GM21390 (cell line): ENCODE measurements at regions not wholly inside any gene's neighbourhood (a gene's known extent, or its start where the extent isn't known, plus 50 kb on each side); places are given as distances from the start of the nearest gene placed in this dataset.

Experiments
- ATAC-seq: cut with Tn5 transposase; IDR thresholded peaks from one replicate; pipeline ENCODE4 v1.9.1; 2021; ENCODE audit not compliant: unreplicated experiment

DNA sequence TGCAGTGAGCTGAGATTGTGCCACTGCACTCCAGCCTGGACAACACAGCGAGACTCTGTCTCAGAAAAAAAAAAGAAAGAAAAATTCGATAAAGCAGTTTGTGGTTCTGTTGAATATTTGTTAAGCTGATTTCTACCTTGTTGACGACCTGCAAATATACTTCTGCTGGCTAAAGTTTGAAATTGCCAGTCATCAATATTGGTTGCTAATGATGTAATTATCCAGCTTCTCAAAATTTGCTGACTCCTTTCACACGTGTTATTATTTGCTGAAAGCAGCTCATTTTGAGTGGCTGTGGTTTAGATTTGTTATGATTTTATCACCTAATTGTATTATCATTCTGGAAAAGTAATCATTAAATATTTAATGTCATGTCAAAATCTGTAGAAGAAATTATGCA is 774.3 kb downstream of the QKI start:
- ATAC-seq: no peak

DNA sequence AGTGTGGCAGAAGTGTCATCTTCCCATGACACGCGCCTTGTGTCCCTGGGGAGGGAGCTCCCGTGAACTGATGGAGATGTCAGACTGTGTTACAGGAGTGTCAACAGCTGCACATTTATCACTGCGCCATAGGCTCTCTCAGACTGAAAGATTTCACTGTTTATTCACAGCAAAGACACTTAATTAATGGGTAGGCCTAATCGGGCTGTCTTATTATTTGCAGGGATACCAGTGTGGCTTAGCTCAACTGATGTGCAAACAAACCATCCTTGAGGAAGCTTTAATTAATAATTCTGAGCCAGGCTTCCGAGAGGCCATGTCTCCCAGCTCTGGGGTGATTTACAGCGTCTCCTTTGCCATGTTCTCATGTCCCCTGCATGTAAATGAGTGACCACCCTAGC is 771.0 kb downstream of the QKI start:
- no peak for ATAC-seq

DNA sequence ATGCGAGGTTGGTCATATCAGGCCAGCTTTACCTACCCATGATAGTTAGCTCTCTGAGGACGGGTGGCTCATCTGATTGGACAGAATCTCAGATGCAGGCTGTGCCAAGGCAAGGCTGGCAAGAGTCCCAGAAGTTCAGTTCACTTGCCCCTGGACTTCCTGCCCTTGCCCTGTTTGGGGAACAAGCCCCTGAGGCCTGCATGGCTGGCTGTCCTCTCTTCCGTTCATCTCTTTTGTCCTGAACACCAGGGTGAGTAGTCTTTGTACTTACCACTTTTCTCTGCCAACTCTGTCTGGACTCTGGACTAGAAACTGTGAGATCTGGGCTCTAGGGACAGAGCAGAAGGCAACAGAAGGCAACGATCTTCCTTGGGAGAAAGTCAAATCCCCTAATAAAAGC is 769.9 kb downstream of the QKI start:
- ATAC-seq: no peak

DNA sequence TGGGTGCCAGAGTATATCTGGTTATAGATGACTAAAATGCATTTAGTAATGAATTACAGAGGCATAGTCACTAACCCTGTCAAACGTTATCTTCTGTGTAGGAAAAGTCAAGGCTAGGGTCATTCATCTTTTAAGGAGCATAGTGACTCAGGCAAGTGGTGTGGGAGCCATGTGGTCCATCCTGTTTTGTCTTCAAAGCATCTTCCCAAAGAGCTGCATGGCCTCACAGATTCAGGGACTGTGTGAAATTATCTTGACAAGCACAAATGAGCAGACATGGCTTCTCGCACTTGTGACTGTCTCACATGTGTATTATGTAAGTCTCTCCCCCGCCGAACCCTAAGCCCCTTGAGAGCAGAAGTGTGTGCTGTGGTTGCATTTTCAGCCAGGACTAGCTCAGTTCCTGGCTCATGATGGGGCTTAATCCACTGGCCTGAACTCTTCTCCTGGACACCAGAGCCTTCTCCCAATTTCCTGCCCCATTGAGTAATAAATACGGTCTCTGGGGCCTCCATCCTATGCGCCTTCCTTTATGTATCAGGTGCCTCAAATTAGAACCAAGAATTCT is 769.1 kb downstream of the QKI start:
- no peak for ATAC-seq

DNA sequence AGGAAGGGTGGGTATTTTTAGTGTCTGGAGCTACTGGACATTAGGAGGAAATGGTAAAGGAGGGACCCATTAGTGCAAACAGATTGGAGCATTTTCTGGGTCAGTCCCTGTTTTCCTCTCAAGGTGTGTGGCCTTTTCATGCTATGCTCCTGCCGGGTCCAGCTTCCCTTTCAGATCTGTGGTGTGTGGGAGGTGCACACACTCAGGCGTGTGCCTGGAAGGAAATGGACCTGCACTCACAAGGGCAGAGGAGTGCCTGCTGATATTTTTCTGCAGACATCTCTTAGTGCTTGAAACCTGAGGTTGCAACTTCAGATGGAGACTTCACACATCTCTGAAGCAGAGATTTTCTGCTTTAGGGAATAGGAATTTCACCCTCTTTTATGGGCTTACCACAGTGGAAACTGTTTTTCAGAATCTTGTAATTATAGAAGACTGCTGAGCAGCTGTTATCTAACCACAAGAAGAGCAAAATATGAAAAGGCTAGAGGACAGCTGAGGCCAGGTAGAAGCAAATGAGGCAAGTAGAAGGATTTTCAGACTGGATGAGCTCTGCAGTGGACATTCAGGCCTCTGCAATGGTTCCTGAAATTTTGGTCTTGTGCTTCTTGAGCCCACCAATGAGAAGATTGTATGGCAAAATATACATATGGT is 764.3 kb downstream of the QKI start:
- ATAC-seq: no peak

DNA sequence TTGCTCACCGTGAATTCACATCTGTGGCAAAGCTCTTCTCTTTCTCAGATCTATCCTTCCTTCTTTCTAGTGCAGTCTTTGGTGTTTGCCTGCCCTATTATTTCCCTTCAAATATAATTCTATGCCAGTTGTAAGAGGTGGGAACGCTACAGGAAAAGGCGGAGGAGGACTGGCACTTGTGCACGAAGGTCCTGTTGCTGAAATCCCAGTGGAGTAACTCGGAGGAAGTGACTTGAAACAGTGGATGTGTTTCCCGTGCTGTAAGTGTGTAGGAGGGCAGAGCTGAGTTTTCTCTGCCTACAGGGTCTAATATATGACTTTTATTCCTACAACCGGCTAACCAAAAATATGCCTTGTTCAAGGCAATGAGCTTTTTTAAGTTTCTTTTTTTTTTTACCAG is 754.8 kb downstream of the QKI start:
- ATAC-seq: no peak

DNA sequence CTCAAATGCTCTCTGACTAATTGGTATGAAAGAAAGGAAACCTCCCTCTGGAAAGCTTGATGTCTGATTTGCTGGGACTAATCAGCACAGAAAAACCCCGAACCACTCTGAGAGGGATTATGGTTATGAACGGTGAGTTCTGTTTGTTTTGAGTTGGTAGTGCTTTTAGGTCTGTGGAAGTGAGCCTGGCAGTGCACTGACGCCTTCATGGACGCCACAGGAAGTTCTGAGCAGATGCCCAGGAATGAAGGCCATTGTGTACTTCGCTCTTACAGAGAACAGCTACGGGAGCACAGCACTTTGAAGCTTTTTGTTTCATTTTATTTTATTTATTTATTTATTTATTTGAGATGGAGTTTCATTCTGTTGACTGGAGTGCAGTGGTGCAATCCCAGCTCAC is 754.1 kb downstream of the QKI start:
- no peak for ATAC-seq

DNA sequence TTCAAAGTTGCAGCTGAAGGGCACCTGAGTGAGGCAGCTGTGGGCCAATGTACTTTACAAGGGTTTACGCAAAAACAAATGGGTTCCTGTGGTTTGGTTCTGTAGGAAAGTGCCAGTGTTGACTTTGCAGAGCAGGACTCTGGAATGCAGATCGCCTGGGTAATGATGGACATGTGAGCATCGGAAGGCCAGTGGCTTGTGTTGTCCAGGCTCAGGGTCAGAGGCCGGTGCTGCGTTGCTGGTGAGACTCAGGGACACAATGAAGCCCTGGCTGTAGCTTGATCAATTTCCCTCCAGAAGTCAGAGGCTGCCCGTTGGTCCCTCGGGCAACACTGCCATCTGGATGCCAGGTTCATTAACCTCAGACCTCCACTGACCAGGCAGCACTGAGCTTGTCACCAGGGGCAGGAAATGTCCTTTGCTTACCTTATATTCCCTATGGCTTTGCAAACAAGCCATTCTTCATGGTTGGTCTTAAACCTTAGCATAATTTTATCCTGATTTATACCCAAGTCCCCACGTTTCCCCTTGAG is 753.4 kb downstream of the QKI start:
- no peak for ATAC-seq

DNA sequence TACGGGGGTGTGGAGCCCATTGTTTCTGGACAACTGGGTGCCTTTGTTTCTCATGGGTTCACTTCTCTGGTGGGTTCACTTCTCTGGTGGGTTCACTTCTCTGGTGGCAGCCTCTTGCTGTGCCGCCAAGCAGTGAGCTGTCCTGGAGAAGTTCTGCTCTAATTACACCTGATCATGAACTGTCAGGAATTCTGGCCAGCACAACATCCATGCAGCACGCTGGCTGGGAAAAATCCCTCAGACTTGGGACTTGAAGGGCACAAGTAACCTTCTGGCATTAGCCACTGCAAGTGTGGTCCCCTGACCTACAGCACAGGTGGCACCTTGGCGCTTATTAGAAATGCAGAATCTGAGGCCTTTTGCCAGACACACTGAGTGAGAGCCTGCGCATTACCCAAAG is 752.5 kb downstream of the QKI start:
- no peak for ATAC-seq

DNA sequence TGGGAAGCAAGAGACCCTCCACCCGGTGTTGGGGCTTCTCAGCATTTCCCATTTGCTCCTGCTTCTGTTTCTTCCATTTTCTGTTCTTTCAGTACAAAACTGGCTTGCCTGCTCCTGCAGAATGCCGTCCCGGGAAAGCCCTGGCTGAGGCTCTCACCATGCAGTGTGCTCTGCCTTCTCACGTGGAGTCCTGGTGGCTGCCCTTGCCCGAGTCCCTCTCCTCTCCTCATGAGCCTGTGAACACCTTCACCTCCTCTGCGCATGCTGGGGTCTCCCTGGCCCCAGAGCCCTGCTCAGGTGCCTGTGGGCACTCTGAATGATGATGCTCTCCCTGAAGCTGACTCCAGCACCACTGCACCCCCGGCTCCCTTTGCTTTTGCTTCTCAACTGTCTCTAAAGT is 752.0 kb downstream of the QKI start:
- no peak for ATAC-seq

DNA sequence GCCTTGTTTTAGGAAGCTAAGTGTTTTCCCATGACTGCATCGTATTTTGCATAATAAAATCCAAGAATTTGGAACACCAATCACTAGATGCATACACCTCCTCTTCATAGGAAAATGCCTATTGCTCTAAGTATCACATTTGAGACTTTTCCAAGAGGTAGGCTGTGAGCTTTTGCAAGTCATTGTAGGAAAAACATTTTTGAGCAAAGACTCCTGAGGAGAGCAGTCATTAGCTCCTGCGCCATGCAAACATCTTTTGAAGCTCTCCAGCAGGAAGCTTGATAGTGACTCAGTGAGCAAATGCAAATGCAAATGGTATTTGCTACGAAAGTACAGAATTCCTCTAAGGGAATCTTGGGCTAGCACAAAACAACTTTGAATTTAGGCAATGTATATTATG is 750.4 kb downstream of the QKI start:
- no peak for ATAC-seq

DNA sequence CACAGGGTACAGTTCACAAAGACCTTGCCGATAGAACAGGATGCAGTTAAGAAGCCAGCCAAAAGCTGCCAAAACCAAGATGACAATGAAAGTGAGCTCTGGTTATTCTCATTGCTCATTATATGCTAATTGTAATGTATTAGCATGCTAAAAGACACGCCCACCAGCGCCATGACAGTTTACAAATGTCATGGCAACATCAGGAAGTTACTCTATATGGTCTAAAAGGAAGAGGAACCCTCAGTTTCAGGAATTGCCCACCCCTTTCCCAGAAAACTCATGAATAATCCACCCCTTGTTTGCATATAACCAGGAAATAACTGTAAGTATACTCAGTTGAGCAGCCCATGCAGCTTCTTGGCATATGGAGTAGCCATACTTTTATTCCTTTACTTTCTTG is 748.7 kb downstream of the QKI start:
- no peak for ATAC-seq

DNA sequence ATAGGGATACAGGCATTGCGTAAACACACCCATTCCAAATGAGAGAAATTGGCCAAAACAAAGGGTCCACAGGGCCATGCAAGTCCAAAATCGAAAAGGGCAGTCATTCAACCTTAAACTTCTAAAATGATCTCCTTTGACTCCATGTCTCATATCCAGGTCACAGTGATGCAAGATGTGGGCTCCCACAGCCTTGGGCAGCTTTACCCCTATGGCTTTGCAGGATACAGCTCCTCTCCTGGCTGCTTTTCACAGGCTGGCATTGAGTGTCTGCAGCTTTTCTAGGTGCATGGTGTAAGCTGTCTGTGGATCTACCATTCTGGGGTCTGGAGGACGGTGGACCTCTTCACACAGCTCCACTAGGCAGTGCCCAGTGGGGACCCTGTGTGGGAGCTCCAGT is 744.5 kb downstream of the QKI start:
- ATAC-seq: no peak

DNA sequence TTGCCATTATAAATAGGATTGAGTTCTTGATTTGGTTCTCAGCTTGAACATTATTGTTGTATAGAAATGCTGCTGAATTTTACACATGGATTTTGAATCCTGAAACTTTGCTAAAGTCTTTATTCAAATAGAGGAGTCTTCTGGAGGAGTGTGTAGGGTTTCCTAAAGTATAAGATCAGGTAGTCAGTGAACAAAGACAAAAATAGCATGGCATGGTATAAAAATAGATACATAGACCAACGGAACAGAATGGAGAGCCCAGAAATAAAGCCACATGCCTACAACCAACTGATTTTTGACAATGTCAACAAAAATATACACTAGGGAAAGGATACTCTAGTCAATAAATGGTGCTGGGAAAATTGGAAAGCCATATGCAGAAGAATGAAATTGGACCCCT is 740.1 kb downstream of the QKI start:
- ATAC-seq: no peak

DNA sequence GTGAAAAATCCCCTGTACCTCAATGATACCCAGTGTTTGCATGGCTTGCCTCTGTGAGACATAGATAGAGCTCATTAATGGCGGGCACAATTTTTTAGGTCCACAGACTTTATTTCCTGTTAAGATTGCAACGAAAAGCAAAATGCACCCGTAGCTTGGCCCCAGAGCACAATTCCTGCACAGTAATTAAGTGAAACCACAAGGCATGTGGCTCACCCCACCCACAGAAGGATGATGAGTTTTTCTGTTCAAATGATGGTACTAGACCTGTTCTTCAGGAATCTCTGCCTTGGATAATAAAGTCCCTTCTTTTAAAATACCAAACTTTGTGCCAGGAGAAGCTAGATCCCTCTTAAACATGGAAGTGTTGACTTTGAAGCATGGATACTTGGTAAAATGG is 738.1 kb downstream of the QKI start:
- ATAC-seq: no peak

DNA sequence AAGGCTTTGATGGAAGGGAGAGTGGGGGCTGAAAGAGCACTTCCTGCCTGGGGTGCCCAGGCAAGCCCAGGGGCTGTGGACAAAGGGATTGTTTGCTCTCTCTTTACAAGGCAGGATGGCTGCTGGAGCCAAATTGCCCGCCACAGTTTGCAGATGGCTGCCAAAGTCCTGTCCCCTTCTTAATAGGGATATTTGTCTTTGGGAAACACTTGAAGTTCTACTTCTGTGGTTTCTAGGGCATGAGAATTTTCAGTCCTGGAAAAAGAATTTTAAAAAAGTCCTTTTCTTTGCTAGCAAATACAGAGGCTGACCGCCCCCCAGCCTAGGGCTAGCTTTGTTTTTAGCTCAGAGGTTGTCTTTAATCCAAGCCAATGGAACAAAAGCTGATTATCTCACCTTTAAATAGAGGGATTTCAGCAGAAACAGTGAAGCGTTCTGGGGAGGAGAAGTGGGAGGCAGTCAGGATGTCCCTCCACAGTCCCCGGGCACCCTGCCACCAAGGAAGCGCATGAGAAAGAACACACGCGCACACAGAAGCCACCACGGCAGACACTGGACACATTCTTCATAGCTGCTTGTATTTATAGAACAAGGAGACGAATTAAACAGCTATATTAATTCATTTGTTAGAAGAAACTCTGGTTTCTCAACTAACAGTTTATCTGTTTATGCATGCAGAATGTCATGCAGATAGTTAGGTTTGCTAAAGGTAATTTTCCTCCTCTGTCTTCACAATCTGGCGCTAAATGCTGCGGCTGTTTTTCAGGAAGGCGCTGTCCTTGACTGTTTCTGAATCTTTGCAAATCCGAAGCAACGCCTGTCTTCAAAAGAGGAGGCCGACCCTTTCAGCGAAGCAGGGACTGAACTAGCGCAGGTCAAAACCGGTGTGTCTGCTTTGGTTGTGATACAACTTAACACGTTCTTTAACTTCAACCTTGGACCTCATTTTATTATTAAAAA is 736.9 kb downstream of the QKI start:
- ATAC-seq: no peak

DNA sequence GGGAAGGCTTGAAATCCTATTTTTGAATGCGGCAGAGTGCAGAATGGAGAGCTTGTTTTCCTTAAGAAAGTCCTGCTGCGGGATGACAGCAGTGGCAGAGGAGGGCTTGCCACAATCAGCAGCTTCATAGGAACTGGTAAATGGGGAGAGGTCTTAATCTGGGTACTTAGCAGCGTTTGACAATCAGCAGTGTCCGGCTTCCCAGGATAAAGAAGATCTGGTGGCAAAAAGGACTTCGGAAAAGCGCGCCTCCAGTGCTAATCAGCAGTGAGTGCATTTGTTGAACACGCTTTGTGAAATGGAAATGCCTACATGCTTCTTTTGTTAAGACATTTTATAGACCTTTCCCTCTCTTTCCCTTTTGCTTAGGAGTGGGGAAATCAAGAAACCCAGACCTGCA is 735.7 kb downstream of the QKI start:
- ATAC-seq: no peak

DNA sequence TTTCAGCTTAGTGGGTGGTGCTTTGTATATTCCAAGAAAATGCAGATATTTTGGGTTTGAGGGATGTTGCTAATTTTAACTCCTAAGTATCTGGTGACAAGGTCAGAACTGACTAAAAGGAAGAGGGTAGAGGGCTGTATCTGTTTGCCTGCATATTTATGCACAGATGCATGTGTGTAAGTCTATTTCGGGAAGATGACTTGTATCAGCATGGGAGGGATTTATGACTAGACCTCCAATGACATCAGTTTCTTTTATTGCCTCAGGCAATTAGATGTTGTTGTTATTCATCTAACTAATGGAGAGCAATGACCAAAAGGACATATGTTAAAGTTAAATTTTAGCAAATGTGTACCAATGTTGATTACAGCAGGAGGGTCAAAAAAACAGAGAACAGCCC is 734.3 kb downstream of the QKI start:
- ATAC-seq: no peak

DNA sequence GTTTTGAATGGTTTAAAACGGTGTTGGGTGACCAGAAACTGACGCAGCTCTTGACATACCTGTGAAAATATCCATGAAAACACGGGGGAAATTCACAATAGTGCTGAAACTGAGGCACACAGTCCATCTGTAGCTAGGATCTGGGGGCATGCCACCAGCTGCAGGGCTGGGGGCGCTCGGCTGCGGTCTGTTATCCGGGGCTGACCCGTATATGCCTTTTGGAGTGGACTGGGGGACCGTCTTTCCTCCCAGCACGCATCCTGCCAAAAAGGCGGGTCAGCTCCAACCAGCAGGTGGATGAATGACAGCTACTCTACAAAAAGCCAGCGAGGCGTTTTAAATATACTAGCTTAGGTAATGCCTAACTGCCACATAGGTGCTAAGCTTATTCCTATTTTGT is 729.8 kb downstream of the QKI start:
- ATAC-seq: no peak

DNA sequence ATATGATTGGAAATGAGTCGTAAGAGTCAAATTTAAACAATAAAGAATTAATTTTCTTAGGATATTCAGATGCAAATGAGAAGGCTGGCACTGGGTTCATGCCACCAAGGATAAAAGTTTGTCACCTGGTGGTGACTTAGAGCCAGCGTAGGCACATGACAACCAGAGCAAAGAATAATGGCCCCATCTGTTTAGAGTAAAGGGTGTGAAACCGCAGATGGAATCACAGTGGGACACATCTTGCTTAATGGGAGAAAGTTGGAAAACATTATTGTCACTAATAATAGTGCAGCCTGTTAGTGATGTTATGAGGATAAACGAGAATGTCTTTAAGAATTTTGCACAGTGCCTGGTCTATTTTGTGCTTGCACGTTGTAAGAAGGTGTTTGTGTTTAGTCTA is 727.8 kb downstream of the QKI start:
- no peak for ATAC-seq

DNA sequence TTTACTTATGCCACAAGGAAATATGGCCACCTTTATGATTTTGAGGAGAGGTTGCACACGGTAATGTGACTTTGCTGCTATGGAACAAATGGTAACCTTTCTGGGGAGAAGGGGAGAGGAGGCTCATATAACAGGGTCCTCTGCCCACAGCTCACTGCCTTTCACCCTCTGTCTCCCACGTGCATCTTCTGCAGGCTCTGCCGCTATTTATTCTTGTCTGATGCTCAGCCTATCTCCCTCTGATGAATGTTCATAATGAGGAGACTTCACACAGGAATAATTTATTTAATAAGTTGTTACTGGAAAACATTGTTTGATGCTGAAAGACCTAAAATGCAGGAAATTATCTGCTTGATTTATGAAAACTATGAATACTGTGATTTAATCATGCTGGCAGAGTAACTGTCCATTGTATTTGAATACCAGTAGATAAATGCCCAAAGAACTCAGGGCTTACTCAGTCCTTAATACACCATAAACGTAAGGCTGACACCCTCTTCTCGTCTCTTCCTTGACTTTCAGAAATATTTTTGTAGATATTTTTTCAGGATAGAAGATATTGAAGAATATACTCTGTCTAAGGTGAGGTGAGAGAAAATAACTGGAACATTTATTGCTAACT is 721.1 kb downstream of the QKI start:
- ATAC-seq: no peak

DNA sequence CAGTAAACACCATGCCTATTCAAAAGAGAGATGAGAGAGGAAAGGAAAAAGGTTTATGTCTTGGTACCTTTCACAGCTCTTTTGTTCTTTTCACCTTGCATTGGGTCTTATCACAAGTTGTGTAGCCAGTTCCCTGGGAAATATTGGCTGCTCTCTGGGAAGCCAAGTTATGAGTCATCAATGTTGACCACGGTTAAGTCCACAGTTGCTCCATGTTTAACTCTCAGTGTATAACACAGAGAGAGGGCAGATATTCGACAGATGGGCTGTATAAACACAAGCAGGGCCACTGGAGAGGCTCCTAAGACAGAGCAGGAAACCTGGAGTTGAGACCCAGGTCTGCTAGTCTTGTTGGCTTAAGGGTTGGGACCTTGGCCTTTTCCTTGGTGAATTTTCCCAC is 718.6 kb downstream of the QKI start:
- no peak for ATAC-seq
